ENCODE measurements at regions not wholly inside any gene's neighbourhood (a gene's known extent, or its start where the extent isn't known, plus 50 kb on each side); places are given as distances from the start of the nearest gene placed in this dataset.

DNA sequence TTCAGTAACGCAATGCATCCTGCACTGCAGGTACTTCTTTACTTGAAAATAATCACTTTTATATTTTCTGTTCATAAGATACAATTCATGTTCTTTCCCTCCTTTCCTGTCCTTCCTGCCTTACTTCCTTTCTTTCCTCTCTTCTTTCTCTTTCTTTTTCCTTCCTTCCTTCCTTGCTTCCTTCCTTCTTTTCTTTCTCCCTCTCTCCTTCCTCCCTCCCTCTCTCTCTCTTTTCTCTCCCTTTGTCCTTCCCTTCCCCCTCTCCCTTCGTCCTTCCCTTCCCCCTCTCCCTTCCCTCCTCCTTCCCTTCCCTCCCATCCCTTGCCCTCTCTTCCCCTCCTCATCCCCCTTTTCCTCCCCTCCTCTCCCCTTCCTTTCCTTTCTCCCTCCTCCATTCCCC lies 227.8 kb upstream of the KLF6 start:
- DNase-seq (ENCODE audit: low read depth), result no peak
- TF ChIP-seq, protein P1, sequence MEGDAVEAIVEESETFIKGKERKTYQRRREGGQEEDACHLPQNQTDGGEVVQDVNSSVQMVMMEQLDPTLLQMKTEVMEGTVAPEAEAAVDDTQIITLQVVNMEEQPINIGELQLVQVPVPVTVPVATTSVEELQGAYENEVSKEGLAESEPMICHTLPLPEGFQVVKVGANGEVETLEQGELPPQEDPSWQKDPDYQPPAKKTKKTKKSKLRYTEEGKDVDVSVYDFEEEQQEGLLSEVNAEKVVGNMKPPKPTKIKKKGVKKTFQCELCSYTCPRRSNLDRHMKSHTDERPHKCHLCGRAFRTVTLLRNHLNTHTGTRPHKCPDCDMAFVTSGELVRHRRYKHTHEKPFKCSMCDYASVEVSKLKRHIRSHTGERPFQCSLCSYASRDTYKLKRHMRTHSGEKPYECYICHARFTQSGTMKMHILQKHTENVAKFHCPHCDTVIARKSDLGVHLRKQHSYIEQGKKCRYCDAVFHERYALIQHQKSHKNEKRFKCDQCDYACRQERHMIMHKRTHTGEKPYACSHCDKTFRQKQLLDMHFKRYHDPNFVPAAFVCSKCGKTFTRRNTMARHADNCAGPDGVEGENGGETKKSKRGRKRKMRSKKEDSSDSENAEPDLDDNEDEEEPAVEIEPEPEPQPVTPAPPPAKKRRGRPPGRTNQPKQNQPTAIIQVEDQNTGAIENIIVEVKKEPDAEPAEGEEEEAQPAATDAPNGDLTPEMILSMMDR (IDR thresholded peaks at IDR 0.05; ENCODE audit: low read depth, low read length, missing control alignments), result no peak

DNA sequence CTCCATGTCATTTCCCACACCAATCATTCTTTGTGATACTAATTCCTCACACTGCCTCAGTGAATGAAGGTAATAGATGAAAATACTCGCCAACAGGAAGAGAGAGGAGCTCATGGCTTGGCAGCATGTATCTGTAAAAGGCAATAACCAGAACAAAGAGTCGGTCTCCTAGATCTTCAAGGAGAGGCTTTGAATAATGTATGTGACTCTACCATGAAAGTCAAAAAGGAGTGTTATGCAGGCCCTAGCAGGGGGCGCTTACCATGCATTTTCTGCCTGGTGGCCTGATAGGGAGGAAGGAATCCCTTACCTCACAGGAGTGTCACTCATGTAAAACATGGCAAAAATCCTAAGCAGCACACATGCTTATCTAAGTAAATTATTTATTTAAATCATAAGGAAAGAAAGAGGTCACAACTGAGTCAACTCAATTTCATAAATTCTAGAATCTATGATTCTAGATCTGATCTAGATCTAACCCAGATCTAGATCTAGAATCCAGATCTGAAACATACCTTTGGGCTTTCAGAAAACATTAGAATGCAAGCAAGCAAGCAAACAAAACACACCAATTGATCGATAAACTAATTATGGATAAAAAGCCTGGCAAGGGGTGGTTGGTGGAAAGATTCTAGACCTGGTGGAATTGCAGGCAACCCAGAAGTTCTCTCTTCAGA lies 226.3 kb upstream of the KLF6 start:
- TF ChIP-seq, protein P1 (IDR thresholded peaks at IDR 0.05; ENCODE audit: low read depth, low read length, missing control alignments), result no peak
- H3K4me3 ChIP-seq (ENCODE audit: low read depth, low read length), result no peak overlapping the region
- DNase-seq (ENCODE audit: low read depth), result no peak

More for the DNA sequence above, 227.8 kb upstream of the KLF6 start:
- H3K4me3 ChIP-seq (ENCODE audit: low read depth, low read length), result no peak overlapping the region

DNA sequence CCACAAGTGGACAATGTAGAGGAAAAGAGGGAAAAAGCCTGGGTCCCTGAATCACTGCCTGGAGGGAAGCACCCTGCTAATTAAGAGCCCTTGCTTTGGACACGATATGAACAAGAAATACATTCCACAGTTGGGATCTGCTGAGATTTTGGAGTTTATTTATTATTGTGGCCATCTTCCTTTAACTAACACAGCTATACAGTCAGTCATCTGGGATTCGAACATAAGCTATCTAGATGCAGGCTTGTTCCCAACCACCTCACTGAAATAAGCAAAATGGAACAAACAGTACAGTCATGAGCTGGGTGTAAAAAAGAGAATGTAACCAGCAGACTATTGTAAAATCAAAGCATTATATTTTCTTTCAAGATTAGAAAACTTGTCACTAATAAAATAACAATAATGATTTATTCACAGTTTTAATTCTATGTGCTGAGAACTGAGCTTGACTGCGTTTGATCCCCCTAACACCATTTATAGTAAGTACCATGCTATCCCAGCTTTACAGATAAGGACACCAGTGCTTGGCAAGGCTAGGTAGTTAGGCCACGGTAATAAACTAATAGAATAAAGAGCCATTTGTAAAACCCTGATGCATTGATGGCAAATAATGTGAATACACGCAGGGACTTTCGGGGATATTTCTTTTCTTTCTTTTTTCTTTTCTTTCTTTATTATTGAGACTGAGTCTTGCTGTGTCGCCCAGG lies 223.8 kb upstream of the KLF6 start:
- H3K4me3 ChIP-seq (ENCODE audit: low read depth, low read length), result no peak overlapping the region
- TF ChIP-seq, protein P1 (IDR thresholded peaks at IDR 0.05; ENCODE audit: low read depth, low read length, missing control alignments), result no peak
- no peak for DNase-seq (ENCODE audit: low read depth)

DNA sequence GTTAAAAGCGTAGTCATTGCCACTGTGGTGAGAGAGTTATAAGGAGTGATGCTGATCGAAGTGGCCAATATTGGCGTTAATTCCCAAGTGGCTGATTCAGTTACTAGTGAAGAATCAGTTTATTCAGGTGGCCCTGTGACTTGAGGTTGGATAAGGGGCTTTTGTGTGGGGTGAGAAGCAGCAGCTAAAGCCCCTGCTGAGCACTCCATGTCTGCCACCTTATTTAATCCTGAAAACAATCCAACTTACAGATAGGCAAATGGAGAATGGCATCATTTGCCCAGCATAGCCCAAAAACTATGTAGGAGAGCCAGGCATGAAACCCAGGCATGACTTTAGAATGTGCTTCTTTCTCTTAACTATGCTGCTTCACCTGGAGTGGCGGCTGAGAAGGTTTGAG lies 222.8 kb upstream of the KLF6 start:
- TF ChIP-seq, protein P1 (IDR thresholded peaks at IDR 0.05; ENCODE audit: low read depth, low read length, missing control alignments), result no peak
- no peak for DNase-seq (ENCODE audit: low read depth)
- H3K4me3 ChIP-seq (ENCODE audit: low read depth, low read length), result no peak overlapping the region

DNA sequence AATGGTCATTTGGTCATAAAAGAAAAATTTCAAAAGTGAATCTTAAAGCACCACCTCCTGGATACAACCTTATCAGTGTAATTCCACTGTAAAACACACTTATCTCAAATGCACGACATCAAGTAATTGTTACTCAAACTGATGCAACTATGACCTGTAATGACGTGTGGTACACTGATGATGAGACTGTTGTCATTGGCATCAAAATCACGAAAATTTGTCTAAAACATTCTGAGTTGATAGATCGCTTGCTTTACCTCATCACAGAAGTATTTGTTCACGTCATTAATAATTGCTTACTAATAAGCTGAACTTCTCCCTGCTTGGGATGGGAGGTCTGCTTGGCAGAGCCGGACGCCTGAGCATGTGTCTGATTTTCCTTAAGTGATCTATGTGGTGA lies 221.8 kb upstream of the KLF6 start:
- DNase-seq (ENCODE audit: low read depth), result no peak
- TF ChIP-seq, protein P1 (IDR thresholded peaks at IDR 0.05; ENCODE audit: low read depth, low read length, missing control alignments), result no peak
- no peak overlapping the region for H3K4me3 ChIP-seq (ENCODE audit: low read depth, low read length)

DNA sequence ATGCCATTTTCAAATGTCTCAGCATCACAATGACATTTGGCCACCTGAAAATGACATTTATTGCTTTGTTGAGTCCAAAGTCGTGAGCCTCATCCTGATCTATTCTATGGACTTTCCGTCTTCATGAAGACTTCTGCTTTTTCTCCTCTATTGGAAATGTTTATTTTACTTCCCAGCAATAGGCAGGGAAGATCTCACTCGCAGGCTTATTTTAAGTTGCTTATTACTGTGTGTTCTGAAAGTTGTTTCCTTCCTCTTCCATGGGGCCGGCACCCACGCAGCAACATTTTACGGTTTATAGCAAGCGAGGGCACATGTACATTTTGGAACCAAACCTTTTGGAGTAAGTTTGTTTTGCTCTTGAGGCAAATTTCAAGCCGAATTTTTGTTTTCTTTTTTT lies 221.0 kb upstream of the KLF6 start:
- TF ChIP-seq, protein P1 (IDR thresholded peaks at IDR 0.05; ENCODE audit: low read depth, low read length, missing control alignments), result no peak
- no peak for DNase-seq (ENCODE audit: low read depth)
- no peak overlapping the region for H3K4me3 ChIP-seq (ENCODE audit: low read depth, low read length)

DNA sequence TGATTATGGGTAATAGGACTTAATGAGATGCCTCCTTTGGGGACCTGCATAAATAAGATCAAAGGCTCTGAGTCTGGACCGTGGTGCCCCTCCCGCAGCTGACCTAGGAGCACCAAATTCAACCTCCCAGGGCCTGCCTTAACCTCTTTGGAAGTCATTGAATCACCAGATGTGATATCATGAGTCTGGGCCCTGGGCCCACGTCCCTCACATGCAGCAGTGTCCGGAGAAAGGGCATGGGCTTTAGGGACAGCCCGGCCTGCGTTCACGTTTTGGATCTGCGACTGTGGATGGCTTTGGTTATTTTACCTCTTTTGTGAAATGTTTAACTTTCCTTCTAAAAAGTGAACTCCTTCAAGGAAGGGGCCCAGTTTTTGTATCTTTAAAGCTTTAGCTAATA lies 220.0 kb upstream of the KLF6 start:
- DNase-seq (ENCODE audit: low read depth), result no peak
- TF ChIP-seq, protein P1 (IDR thresholded peaks at IDR 0.05; ENCODE audit: low read depth, low read length, missing control alignments), result no peak
- H3K4me3 ChIP-seq (ENCODE audit: low read depth, low read length), result no peak overlapping the region

Data from GM12864 (cell line).